ENCODE measurements at regions not wholly inside any gene's neighbourhood (a gene's known extent, or its start where the extent isn't known, plus 50 kb on each side); places are given as distances from the start of the nearest gene placed in this dataset.

DNA sequence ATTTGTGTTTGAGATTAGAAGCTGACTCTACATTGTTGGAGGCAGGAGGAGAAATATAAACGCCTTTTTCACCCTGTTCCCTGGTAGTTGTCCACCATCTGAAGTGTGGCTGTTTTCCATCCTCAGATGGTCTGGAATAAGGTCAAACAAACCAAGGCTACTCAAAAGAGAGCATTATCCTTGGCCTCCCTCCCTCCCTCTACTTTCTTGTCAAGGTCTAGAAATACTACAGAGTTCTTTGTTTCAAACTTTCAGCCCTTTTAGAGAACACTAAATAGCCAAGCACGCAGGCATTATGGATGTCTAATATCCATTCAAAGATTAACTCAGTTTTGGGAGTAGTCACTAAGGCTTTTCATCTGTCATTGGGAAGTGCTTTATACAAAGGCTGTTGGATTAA lies 215.8 kb upstream of the ITGA4 start:
- intact Hi-C loops (cut with DNase I): no loop called here
- 45% methylated on average over 2 of the region's 2 CpGs for WGBS (ENCODE audit: insufficient coverage, low coverage, low lambda C conversion rate, missing lambda C conversion rate)

DNA sequence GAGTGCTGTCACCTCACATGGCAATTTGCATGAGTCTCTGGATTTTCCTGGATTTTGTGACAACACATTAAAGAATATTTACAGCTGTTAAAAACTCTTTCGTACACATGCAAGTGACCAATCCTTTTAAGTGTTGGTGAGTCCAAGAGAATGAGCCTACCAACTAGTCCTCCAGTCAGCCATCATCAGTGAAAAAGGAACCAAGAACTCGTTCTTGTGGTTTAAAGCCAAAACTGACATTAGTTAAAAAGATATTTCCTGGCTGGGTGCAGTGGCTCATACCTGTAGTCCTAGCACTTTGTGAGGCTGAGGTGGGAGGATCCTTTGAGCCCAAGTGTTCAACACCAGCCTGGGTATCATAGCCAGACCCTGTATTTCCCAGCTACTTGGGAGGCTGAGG lies 215.4 kb upstream of the ITGA4 start:
- 36% methylated on average over 2 of the region's 2 CpGs for WGBS (ENCODE audit: insufficient coverage, low coverage, low lambda C conversion rate, missing lambda C conversion rate)
- H3K4me3 ChIP-seq: no peak overlapping the region
- ATAC-seq: no peak
- H3K36me3 ChIP-seq: no peaks in the 10 kb centered on the region
- no peaks in the 10 kb centered on the region for H3K9me3 ChIP-seq
- H3K27ac ChIP-seq: no peak overlapping the region
- no peak for TF ChIP-seq POLR2A (IDR thresholded peaks at IDR 0.05)
- TF ChIP-seq, protein P1, sequence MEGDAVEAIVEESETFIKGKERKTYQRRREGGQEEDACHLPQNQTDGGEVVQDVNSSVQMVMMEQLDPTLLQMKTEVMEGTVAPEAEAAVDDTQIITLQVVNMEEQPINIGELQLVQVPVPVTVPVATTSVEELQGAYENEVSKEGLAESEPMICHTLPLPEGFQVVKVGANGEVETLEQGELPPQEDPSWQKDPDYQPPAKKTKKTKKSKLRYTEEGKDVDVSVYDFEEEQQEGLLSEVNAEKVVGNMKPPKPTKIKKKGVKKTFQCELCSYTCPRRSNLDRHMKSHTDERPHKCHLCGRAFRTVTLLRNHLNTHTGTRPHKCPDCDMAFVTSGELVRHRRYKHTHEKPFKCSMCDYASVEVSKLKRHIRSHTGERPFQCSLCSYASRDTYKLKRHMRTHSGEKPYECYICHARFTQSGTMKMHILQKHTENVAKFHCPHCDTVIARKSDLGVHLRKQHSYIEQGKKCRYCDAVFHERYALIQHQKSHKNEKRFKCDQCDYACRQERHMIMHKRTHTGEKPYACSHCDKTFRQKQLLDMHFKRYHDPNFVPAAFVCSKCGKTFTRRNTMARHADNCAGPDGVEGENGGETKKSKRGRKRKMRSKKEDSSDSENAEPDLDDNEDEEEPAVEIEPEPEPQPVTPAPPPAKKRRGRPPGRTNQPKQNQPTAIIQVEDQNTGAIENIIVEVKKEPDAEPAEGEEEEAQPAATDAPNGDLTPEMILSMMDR (IDR thresholded peaks at IDR 0.05): no peak
- H3K27me3 ChIP-seq: no peaks in the 10 kb centered on the region
- intact Hi-C loops (cut with DNase I): no loop called here
- DNase-seq: no peak
- no peaks in the 10 kb centered on the region for H3K4me1 ChIP-seq

More for the DNA sequence above, 215.8 kb upstream of the ITGA4 start:
- H3K4me3 ChIP-seq: no peak overlapping the region
- H3K9me3 ChIP-seq: no peaks in the 10 kb centered on the region
- no peak overlapping the region for H3K27ac ChIP-seq
- H3K27me3 ChIP-seq: no peaks in the 10 kb centered on the region
- H3K36me3 ChIP-seq: no peaks in the 10 kb centered on the region
- DNase-seq: no peak
- H3K4me1 ChIP-seq: no peaks in the 10 kb centered on the region
- TF ChIP-seq POLR2A (IDR thresholded peaks at IDR 0.05): no peak
- TF ChIP-seq, protein P1 (IDR thresholded peaks at IDR 0.05): no peak
- no peak for ATAC-seq

DNA sequence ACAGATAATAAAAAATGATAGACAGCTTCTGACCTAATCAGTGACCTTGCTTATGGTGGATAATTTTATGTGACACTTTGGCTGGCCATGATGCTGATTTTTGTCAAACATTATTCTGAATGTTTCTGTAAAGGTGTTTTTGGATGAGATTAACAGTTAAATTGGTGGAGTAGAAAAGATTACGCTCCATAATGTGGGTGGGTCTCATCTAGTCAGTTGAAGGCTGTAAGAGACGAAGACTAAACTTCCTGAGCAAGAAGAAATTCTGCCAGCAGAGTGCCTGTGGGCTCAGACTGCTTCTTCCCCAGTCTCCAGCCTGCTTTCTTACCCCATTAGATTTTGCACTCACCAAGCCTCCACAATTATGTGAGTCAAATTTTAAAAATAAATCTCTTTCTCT lies 214.9 kb upstream of the ITGA4 start:
- Histone ChIP-seq H3K36me3 (no peaks in the 10 kb centered on the region), H3K9me3 (no peaks in the 10 kb centered on the region), H3K4me1 (no peaks in the 10 kb centered on the region), H3K27ac (no peak overlapping the region), H3K27me3 (no peaks in the 10 kb centered on the region), H3K4me3 (no peak overlapping the region)
- TF ChIP-seq POLR2A (IDR thresholded peaks at IDR 0.05): no peak
- TF ChIP-seq, protein P1 (IDR thresholded peaks at IDR 0.05): no peak
- ATAC-seq (no peak), DNase-seq (no peak)
- intact Hi-C loops (cut with DNase I): no loop called here
- 75% methylated on average over 2 of the region's 2 CpGs for WGBS (ENCODE audit: insufficient coverage, low coverage, low lambda C conversion rate, missing lambda C conversion rate)

DNA sequence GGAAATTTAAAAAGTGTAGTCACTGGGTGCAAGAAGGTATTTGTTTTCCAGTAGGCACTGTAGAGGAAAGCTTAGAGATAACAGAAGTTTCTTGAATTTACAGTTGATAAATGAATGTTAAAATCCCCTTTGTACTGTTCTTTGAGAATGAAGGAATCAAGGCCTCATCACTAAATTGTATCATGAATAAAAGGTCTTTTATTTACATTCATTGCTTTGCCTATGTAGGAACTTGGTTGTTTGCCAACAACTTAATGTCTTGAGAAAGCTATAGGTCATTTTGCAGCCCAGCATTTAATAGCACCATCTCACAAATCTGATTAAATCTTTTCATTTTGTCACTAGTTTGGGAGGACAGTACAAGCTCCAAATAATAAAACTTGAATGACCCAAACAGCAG lies 213.9 kb upstream of the ITGA4 start:
- Histone ChIP-seq H3K27me3 (no peaks in the 10 kb centered on the region), H3K9me3 (no peaks in the 10 kb centered on the region), H3K4me3 (no peak overlapping the region), H3K4me1 (no peaks in the 10 kb centered on the region), H3K27ac (no peak overlapping the region), H3K36me3 (no peaks in the 10 kb centered on the region)
- DNase-seq (no peak), ATAC-seq (no peak)
- TF ChIP-seq POLR2A (IDR thresholded peaks at IDR 0.05): no peak
- TF ChIP-seq, protein P1 (IDR thresholded peaks at IDR 0.05): no peak
- intact Hi-C loops (cut with DNase I): no loop called here

DNA sequence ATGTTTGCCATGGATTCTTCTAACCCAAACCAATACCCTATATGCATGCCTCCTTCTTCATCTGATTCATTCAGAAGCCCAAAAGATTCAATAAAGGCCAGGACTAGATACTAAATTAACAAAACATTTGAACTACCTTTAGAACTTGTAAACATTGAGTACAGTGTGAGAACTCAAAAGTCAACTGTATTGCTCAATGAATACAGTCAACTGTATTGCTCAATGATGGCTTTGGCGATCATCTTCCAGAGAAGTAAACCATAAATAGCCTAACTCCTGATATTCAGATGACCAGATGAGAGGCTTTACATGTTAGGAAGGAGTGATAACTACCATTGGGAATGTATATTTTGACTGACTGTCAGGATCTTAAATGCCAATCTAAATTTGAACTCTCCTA lies 206.5 kb upstream of the ITGA4 start:
- Histone ChIP-seq H3K27me3 (no peaks in the 10 kb centered on the region), H3K27ac (no peak overlapping the region), H3K9me3 (no peaks in the 10 kb centered on the region), H3K4me1 (no peaks in the 10 kb centered on the region), H3K4me3 (no peak overlapping the region), H3K36me3 (no peaks in the 10 kb centered on the region)
- DNase-seq (no peak), ATAC-seq (peak; percentile 45 to 83 (median 72))
- WGBS (ENCODE audit: insufficient coverage, low coverage, low lambda C conversion rate, missing lambda C conversion rate): 19% methylated on average over 1 of the region's 1 CpG
- TF ChIP-seq, protein P1 (IDR thresholded peaks at IDR 0.05): no peak
- no peak for TF ChIP-seq POLR2A (IDR thresholded peaks at IDR 0.05)
- intact Hi-C loops (cut with DNase I): no loop called here
